Right cardiac atrium (tissue), 5 donors: ENCODE measurements at regions not wholly inside any gene's neighbourhood (a gene's known extent, or its start where the extent isn't known, plus 50 kb on each side); places are given as distances from the start of the nearest gene placed in this dataset.
A peak's percentile ranks its signal among the peaks of the same experiment; 100 is the strongest.

ENCODE experiments used
- ATAC-seq, 2 donors: fragments of 200-7000 bp; cut with Tn5 transposase; one replicate each; pipeline versions ENCODE4 v1.8.0 to v1.9.1; 2020; ENCODE audit warnings: moderate library complexity in 2 of 2, mild to moderate bottlenecking in 1 of 2
- DNase-seq, 3 donors: peaks; one replicate each; pipeline ENCODE4 v3.0.0-alpha.2; 2020
- H3K27ac ChIP-seq: one replicate; pipeline ENCODE4 v1.5.1; 2013; ENCODE audit warnings: mild to moderate bottlenecking, low read length, control low read depth, moderate library complexity
- H3K27me3 ChIP-seq: one replicate; pipeline ENCODE4 v1.6.1; 2013; ENCODE audit not compliant: control insufficient read depth, insufficient read depth
- H3K4me1 ChIP-seq: one replicate; pipeline ENCODE4 v1.6.1; 2013; ENCODE audit warnings: low read length; ENCODE audit not compliant: control insufficient read depth, insufficient read depth
- H3K4me3 ChIP-seq: one replicate; pipeline ENCODE4 v1.5.1; 2013; ENCODE audit warnings: low read length, control low read depth
- H3K9me3 ChIP-seq: one replicate; pipeline ENCODE4 v1.6.1; 2013; ENCODE audit warnings: low read length; ENCODE audit not compliant: control insufficient read depth
- WGBS: extraction: QIAGEN DNeasy Blood & Tissue Kit; methylation state at CpG from one replicate; pipeline ENCODE4 v1.1.7; 2013; 5-methylcytosine and 5-hydroxymethylcytosine counted together
- intact Hi-C, 4 donors: fragments of 100-400 bp; cut with DNase I; formaldehyde crosslinking; loops; one replicate each; pipeline versions ENCODE4 v1.11.0 to v1.14.0; 2022 to 2023
- donor health status: healthy with polysubstance abuse.
- donor health status: DM: no; HTN: yes; CAD: no.
- donor health status: DM: no; HTN: no; CAD: no.
- donor health status: DM: no; HTN: yes; CAD: no; lungs with severe emphysema.
- donor health status: DM: yes; HTN: yes; CAD: no.

DNA sequence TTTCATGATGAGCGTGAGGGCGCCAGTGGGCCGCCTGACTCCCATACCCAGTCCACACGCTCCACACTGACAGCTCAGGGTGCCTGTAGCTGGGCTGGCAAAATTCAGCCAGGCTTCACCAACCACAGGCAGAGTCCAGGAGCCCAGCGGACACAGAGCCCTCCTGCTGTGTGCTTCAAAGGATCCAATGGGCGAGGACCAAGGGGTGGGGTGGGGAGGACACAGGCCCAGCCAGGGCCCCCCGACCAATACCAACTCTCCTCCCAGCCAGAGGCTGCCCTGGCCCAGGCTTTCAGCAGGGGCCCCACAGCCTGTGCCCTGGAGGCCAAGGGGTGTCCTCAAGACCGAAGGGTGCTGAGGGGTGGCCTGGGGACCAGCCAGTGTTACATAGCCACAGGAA lies 336.1 kb downstream of the CTTN start:
- DNase-seq (peak in 1 of 3 donors; percentile 29), ATAC-seq (no peak)
- WGBS, result 84% methylated on average over 8 of the region's 8 CpGs
- H3K4me3 ChIP-seq, result no peak overlapping the region
- intact Hi-C loops, result no loop called here
- no peak overlapping the region for H3K27ac ChIP-seq
- H3K27me3 ChIP-seq, result no peaks in the 10 kb centered on the region
- H3K4me1 ChIP-seq, result no peaks in the 10 kb centered on the region
- H3K9me3 ChIP-seq, result no peaks in the 10 kb centered on the region

DNA sequence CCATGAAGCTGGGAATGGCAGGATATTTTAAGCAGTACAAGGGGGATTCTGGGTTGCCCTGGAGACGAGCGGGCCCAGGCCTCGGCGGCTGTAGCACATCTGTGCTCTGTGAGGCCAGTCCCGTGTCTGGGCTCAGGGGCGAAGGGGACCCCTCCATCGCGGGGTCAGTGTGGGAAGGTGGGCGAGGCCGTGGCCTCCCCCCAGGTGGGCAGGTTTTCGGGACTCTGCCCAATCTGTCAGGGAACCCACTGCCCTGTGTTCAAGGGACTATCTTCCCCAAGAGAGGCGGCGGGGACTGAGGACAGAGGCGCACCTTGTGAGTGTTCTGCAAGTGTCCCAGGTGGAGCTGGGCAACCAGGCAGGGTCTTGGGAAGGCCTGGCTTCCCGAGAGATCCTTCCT lies 336.6 kb downstream of the CTTN start:
- H3K4me1 ChIP-seq, result no peaks in the 10 kb centered on the region
- intact Hi-C loops, result no loop called here
- ATAC-seq (no peak), DNase-seq (peak in 1 of 3 donors; percentile 18)
- H3K27me3 ChIP-seq, result no peaks in the 10 kb centered on the region
- WGBS, result 87% methylated on average over 15 of the region's 15 CpGs
- no peak overlapping the region for H3K27ac ChIP-seq
- H3K9me3 ChIP-seq, result no peaks in the 10 kb centered on the region
- H3K4me3 ChIP-seq, result no peak overlapping the region

DNA sequence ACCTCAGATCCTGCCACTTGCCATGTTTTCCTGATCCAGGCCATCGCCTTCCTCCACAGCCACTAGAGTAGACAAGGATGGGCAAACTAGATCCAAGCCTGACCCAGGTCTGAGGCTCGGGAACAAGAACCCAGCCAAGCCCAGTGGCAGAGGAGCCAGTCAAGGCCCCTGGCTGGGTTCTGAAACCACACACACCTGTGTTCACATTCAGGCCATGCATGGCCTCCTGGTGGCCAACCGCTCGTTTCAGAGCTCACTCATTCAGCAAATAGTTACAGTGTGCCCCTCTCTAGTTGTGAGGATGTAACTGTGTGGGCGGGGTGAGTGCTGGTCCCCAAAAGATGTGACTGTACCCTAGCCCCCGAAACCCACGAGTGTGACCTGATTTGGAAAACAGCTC lies 337.6 kb downstream of the CTTN start:
- WGBS, result 83% methylated on average over 7 of the region's 7 CpGs
- ATAC-seq (no peak), DNase-seq (peak in 1 of 3 donors; percentile 15)
- intact Hi-C loops, result no loop called here
- H3K4me3 ChIP-seq, result no peak overlapping the region
- no peaks in the 10 kb centered on the region for H3K9me3 ChIP-seq
- H3K27ac ChIP-seq, result no peak overlapping the region
- H3K4me1 ChIP-seq, result no peaks in the 10 kb centered on the region
- no peaks in the 10 kb centered on the region for H3K27me3 ChIP-seq

DNA sequence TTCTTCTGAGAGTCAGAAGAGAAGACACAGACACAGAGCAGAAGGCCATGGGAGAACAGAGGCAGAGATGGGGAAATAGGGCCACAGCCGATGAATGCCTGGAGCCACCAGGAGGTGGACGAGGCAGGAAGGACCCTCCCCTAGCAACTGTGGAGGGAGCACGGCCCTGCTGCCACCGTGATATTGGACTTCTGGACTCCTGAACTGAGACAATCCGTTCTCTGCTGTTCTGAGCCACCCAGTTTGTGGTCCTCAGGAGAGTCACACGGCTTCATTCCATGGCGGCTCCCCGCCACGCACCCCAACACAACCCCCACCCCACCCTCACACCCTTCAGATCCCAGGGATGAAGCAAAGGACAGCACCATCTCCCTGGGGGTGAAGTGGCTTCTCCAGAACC lies 338.1 kb downstream of the CTTN start:
- Histone ChIP-seq H3K4me3 (no peak overlapping the region), H3K4me1 (no peaks in the 10 kb centered on the region), H3K9me3 (no peaks in the 10 kb centered on the region), H3K27ac (no peak overlapping the region), H3K27me3 (no peaks in the 10 kb centered on the region)
- no peak for ATAC-seq
- intact Hi-C loops, result no loop called here
- WGBS, result 78% methylated on average over 9 of the region's 9 CpGs
- DNase-seq, result peak in 1 of 3 donors; percentile 4

DNA sequence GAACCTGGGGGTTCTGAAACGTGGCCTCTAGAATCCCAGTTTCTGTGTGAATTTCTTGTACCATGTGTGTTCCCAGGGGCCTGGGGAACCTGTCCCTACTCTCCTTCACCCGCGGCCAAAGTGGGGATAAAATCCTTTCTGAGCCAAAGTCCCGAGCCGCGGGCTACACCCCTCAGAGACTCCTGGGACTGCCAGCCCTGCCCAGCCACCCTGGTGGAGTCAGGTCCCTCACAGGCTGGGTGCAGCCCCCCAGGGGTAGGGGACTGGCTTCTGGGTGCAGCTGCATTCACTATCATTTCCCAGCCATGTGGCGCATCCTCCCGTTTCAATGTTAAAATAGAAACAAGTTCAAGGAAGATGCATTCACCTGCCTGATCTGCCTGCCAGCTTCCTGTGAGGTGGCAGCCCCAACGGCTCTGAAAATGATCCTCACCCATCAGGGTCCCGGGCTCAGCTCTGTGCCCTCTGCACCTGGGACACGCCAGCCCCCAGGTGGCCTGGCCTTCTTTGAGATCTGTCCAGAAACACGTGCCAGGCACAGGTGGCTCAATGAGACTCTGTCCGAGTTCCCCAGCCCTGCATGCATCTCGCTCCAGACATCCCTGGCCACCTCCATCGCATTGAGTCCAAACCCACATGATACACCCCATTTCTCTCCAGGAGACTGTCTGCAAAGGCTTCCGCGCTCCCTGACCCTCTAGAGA lies 338.8 kb downstream of the CTTN start:
- intact Hi-C loops, result no loop called here
- no peak overlapping the region for H3K27ac ChIP-seq
- H3K4me1 ChIP-seq, result no peaks in the 10 kb centered on the region
- ATAC-seq (no peak), DNase-seq (peak in 1 of 3 donors; percentile 24)
- 83% methylated on average over 17 of the region's 17 CpGs for WGBS
- H3K27me3 ChIP-seq, result no peaks in the 10 kb centered on the region
- no peaks in the 10 kb centered on the region for H3K9me3 ChIP-seq
- H3K4me3 ChIP-seq, result no peak overlapping the region

DNA sequence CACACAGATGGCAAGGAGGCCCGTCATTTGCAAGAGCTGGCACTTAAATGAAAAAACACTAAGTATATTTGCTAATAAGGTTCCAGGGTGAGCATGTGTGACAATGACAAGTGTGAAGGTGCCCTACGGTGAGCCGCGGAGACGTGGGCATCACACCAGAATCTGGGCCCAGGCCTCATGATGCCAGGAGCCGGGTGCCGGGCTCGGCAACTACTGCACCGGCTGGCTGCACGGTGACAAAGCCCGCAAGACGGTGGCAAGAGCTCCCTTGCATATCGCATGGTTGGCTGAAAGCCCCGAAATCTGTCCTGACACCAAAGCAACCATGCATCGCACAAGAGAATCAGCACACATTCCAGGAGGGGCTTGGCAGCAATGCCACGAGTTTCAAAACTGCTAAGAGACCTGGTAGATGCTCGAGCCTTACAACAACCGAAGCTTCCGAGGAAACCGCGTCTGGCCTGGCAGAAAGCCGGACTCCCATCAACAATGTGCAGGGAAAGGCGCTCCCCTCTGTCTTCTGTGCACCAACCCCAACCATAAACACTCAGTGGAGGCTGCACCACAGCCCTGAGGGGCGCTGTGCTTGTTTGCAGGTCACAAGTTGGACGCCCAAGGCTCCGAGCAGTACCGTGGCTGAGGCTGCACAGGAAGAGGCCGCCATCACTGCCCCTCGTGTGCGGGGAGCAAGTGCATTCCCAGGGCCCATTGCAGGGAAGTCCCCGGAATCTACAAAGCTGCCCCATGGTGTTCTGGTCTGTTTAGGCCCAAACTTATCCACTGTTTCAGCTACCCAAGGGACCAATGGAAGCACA lies 339.7 kb downstream of the CTTN start:
- H3K27ac ChIP-seq, result no peak overlapping the region
- H3K4me1 ChIP-seq, result no peaks in the 10 kb centered on the region
- H3K9me3 ChIP-seq, result no peaks in the 10 kb centered on the region
- intact Hi-C loops, result no loop called here
- no peak overlapping the region for H3K4me3 ChIP-seq
- 88% methylated on average over 31 of the region's 31 CpGs for WGBS
- no peak for ATAC-seq
- no peaks in the 10 kb centered on the region for H3K27me3 ChIP-seq
- DNase-seq, result peak in 1 of 3 donors; percentile 24

DNA sequence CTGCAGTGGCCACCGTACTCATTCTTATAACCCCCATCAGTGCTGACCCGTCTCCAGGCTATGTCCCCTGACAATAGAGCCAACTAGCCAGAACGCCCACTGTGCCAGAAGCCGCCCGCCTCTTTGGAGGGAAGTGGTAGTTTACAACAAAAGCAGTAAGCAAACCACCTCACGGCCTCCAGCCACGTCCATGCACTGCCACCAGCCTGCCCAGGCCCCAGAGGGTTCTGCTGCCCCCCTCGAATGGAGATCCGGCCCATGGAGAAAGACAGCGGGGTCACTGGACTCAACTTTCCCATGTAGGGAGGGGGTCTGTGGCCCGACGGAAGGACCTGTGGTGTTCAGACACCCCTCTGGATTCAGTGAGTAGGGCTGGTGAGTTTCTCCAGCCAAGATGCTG lies 340.3 kb downstream of the CTTN start:
- no peaks in the 10 kb centered on the region for H3K27me3 ChIP-seq
- no peak for DNase-seq
- no peak for ATAC-seq
- H3K4me1 ChIP-seq, result no peaks in the 10 kb centered on the region
- WGBS, result 92% methylated on average over 12 of the region's 12 CpGs
- intact Hi-C loops, result no loop called here
- no peaks in the 10 kb centered on the region for H3K9me3 ChIP-seq
- H3K4me3 ChIP-seq, result no peak overlapping the region
- no peak overlapping the region for H3K27ac ChIP-seq

DNA sequence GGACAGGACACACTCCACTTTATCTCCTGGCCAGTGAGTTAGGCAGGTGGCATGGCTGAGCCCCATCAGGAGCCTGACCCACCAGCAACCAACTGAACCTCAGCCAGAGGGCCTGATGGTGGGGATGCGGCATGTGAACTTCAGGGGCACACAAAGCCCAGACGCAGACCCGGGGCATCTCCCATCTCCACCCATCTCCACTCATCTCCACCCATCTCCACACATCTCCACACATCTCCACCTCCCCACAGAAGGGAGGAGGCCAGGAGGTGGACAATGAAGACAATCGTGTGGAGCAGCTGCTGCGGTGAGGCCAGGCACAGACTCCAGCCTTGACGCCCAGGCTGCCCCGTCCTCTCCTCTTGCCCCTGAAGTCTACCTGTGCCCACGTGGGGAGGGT lies 340.8 kb downstream of the CTTN start:
- intact Hi-C loops, result no loop called here
- ATAC-seq, result no peak
- Histone ChIP-seq H3K27ac (no peak overlapping the region), H3K27me3 (no peaks in the 10 kb centered on the region), H3K4me3 (no peak overlapping the region), H3K4me1 (no peaks in the 10 kb centered on the region), H3K9me3 (no peaks in the 10 kb centered on the region)
- 92% methylated on average over 8 of the region's 8 CpGs for WGBS
- no peak for DNase-seq

DNA sequence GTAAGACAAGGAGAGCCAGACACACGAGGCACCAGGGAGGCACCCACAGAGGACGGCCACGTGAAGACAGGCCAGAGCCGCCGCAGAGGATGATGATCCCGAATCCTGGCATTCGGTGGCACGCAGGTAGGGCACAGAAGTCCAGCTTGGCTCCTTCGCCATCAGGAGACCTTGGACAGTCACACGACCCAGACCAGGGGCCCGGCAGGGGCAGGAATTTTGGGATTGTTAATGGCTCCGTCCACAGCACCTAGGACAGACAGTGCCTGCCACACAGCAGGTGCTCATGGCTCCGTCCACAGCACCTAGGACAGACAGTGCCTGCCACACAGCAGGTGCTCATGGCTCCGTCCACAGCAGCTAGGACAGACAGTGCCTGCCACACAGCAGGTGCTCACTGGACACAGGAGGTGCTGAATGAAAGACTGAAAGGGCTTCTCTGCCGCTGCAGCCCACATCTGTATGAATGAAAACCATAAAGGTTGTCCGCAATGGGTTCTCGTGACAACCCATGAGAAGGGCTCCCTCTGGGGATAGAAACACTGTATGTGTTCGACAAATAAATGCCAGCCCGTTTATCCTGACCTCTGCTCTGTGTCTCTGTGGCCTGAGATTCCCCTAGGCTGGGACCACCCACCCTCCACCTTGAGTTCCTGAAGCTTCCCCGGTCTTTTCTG lies 341.6 kb downstream of the CTTN start:
- no peaks in the 10 kb centered on the region for H3K4me1 ChIP-seq
- H3K27me3 ChIP-seq, result no peaks in the 10 kb centered on the region
- no peak overlapping the region for H3K4me3 ChIP-seq
- intact Hi-C loops, result no loop called here
- DNase-seq (no peak), ATAC-seq (no peak)
- no peaks in the 10 kb centered on the region for H3K9me3 ChIP-seq
- 71% methylated on average over 20 of the region's 20 CpGs for WGBS
- H3K27ac ChIP-seq, result no peak overlapping the region

DNA sequence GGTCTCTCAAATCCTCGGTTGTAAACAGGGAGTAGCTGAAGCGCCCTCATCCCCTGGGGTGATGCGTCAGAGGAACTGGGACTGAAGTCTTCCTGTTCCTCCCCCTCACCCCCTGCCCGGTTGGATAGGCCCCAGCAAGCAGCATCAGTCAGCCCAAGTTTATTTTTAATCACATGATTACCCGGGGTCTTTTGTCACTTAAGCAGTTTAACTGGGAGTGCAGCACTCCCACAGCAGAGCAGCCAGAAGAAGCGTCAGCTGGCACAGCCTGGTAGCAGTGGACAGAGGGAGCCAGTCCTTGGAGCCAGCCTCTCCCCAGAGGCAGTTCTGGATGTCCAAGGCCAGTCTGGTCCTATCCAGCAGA lies 342.1 kb downstream of the CTTN start:
- 29% methylated on average over 6 of the region's 6 CpGs for WGBS
- no peak overlapping the region for H3K27ac ChIP-seq
- no peaks in the 10 kb centered on the region for H3K4me1 ChIP-seq
- H3K27me3 ChIP-seq, result no peaks in the 10 kb centered on the region
- no peak overlapping the region for H3K4me3 ChIP-seq
- intact Hi-C loops, result no loop called here
- no peaks in the 10 kb centered on the region for H3K9me3 ChIP-seq
- ATAC-seq (no peak), DNase-seq (peak in 1 of 3 donors; percentile 3)

DNA sequence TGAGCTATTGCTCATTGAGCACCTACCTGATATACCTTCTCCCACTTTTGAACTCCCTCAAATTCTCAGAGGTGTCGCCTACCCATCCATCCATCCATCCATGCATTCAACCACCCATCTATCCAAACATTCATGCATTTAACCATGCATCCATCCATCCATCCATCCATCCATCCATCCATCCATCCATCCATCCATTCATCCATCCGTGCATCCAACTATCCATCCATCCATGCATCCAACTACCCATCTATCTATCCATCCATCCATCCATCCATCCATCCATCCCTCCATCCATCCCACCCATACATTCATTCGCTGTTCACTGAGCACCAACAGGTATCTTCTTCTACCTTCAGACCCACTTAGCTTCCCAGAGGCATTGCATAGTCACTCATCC lies 342.8 kb downstream of the CTTN start:
- H3K4me3 ChIP-seq, result no peak overlapping the region
- WGBS, result 93% methylated on average over 3 of the region's 3 CpGs
- H3K27ac ChIP-seq, result no peak overlapping the region
- ATAC-seq (no peak), DNase-seq (no peak)
- H3K4me1 ChIP-seq, result no peaks in the 10 kb centered on the region
- intact Hi-C loops, result no loop called here
- H3K27me3 ChIP-seq, result no peaks in the 10 kb centered on the region
- no peaks in the 10 kb centered on the region for H3K9me3 ChIP-seq
